HG03558 (cell line): ENCODE measurements at regions not wholly inside any gene's neighbourhood (a gene's known extent, or its start where the extent isn't known, plus 50 kb on each side); places are given as distances from the start of the nearest gene placed in this dataset.
"Not testable (repeated sequence)": the region's sequence is repeated elsewhere in the genome, so short reads cannot be mapped to it uniquely, and the experiment has no call there.

ENCODE experiments used
- ATAC-seq: cut with Tn5 transposase; IDR thresholded peaks from one replicate; pipeline ENCODE4 v1.9.1; 2021; ENCODE audit warnings: moderate number of reproducible peaks; ENCODE audit not compliant: unreplicated experiment; ENCODE audit errors: extremely low read depth

DNA sequence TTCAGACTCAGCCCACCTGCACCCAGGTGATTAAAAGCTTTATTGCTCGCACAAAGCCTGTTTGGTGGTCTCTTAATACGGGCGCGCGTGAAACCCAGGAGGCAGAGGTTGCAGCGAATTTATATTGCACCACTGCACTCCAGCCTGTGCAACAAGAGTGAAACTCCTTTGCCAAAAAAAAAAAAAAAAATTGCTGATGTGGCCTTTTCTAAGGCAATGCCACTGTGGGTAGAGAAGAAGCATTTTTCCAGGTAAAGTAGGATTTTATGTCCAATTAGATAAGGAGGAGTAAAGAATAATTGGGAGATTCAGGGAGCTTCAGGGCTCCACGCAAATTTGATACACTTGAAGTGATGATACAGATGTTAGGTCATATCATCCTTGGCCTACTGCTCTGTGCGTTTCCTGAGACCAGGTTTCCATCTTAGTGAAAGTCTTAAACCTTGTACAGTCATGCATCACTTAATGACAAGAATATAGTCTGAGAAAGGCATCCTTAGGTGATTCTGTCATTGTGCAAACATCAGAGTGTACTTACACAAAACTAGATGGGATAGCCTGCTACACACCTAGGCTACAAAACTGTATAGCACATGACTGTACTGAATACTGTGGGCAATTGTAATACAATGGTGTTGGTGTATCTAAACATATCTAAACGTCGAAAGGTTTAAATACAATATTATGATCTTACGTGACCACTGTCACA is 150.9 kb downstream of the SPRY2 start:
- no peak for ATAC-seq

- no peak for ATAC-seq
Observed at GRCh38 chr13:80180740-80181355, 160.1 kb downstream of the SPRY2 start.

DNA sequence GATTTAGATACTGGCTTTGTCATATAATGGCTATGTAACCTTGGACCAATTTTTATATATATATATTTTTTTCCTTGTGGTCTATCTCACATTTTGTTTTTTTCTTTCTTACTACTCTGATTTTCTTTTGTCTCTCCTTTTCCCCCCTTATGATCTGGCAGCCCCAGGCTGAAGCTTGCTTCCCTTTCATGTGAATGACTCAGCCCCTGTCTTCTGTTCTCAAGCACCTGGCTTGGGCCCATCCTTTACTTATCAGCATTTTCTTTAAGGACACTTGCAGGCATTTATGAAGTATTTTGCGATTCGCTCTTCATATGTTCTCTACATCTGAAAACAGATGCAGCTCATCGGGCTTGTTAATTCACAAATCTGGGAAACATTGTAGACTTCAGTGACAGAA is 163.6 kb downstream of the SPRY2 start:
- ATAC-seq = no peak

DNA sequence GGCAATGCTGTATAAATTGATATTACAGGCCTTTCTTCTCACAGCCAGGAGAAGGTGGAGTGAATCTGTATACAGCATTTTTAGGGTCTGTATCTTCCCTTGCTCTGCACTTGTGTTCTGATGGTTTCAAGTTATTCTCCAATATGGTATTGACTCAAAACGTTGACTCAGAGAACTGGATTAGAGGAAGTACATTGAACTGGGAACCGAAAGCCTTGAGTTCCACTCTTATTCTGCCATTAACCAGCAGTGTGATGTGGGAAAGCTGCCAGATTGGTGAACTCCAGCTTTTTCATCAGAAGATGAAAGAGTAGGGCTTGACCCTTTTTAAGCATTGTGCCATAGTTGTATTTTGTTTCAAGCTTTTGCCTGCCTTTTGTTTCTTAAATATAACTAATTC is 167.7 kb downstream of the SPRY2 start:
- ATAC-seq = no peak

GRCh38 chr13:80171096-80171495 is 169.8 kb downstream of the SPRY2 start:
- no peak for ATAC-seq

DNA sequence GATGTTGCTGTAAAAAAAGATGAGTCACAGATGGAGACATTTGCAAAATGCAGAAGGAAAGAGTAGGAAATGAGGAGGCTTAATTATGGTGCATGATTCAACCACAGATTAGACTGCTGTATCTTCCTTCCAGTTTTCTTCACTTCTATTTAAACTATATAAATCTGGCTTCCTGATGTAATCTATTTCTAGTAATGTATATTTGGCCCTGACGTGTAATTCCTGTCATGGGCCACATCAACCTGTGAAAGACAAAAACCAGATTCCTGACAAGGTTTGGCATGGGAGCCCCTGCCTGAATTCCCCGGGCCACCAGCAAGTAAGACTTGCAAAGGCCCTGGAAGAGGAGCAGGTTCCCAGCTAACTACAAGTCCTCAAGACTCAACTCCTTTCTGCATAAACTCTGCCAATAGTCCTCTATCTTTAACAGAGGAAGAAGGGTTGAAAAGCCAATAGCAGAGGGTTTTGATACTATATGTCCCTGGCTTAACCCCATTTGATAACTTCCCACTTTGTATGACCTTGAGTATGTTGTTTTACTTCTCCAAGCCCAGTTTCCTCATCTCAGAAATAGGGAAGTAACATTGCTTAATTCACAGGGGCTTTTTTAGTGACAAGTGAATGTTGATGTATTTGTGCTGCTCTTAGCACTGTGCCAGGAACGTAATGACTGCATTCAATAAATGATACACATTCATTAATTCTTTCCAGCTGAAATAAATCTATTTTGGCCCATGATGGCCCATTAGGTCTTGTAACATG is 172.7 kb downstream of the SPRY2 start:
- no peak for ATAC-seq

GRCh38 chr13:80166352-80166751 is 174.6 kb downstream of the SPRY2 start:
- ATAC-seq = no peak

- ATAC-seq = no peak
Observed at GRCh38 chr13:80164462-80164861, 176.5 kb downstream of the SPRY2 start.

- no peak for ATAC-seq
Observed at GRCh38 chr13:80161896-80162295, 179.0 kb downstream of the SPRY2 start.

DNA sequence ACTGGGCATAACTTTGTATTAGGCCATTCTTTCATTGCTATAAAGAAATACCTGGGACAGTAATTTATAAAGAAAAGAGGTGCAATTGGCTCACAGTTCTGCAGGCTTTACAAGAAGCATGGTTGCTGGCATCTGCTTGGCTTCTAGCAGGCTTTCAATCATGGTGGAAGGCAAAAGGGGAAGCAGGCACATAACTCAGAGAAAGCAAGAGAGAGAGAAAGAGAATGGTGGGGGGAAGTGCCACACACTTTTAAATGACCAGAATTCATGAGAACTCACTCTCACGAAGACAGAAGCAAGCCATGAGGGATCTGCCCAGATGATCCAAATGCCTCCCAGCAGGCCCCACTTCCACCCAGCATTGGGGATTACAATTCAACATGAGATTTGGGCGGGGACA is 179.7 kb downstream of the SPRY2 start:
- ATAC-seq = no peak

- ATAC-seq = no peak
Observed at GRCh38 chr13:80160110-80160509, 180.8 kb downstream of the SPRY2 start.

- no peak for ATAC-seq
Observed at GRCh38 chr13:80157261-80157932, 183.5 kb downstream of the SPRY2 start.

DNA sequence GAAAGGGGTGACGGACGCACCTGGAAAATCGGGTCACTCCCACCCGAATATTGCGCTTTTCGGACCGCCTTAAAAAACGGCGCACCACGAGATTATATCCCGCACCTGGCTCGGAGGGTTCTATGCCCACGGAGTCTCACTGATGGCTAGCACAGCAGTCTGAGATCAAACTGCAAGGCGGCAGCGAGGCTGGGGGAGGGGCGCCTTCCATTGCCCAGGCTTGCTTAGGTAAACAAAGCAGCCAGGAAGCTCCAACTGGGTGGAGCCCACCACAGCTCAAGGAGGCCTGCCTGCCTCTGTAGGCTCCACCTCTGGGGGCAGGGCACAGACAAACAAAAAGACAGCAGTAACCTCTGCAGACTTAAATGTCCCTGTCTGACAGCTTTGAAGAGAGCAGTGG is 188.8 kb downstream of the SPRY2 start:
- ATAC-seq = not testable (repeated sequence)

GRCh38 chr13:80151016-80151415 is 189.9 kb downstream of the SPRY2 start:
- ATAC-seq = no peak

GRCh38 chr13:80149736-80150135 is 191.2 kb downstream of the SPRY2 start:
- ATAC-seq = no peak

GRCh38 chr13:80145171-80145690 is 195.7 kb downstream of the SPRY2 start:
- ATAC-seq = no peak

DNA sequence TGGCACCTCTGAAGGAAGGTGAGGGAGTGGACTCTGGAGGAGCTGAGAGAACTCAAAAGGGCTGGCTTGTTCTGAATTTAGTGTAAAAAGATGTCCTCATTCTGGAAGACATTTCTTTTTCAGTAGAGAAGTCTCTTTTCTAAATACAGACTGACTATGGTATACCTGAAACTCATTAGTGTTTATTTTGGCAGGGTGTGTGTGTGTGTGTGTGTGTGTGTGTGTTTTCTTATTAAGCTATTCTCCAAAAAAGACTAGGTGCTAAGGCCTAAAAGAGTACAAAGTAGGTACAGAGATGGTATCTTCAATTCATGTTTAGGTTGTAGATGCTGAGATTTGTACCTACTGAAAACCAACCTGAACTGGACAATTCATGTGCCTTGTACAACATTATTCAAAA is 196.4 kb downstream of the SPRY2 start:
- ATAC-seq = no peak

DNA sequence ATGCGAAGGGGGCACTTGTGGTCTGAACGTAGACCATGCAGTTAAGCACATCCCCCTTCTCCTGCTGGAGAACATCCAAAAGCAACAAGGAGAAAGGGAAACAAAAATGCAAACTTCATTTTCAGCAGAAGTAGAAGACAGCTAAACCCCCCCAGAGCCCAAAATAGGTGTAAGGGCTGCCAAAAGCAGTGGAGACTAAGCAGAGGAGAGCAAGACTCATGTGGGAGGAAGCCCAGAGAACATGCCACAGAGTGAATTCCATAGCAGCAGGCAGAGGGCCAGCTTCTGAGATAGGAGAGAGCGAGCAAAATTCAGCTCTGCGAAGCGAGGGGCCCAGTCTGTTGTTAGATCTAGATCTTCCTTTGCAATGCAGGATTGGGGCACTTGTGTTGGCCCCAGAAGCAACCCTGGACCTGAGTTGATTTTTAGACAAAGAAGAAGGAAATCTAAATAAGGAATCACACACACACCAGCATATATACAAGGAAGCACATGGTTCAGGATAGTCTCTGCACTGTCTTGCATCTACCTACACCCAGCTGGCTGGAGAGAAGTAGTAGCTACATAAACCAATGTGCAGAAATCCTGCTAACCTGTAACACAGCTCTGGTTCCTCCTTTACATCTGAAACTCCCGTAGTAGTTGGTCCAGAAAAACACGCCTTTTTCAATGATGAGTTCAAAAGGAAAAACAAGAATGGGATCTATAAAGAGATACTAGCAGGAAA is 199.6 kb downstream of the SPRY2 start:
- ATAC-seq = no peak

- ATAC-seq = no peak
Observed at GRCh38 chr13:80140685-80141084, 200.2 kb downstream of the SPRY2 start.

DNA sequence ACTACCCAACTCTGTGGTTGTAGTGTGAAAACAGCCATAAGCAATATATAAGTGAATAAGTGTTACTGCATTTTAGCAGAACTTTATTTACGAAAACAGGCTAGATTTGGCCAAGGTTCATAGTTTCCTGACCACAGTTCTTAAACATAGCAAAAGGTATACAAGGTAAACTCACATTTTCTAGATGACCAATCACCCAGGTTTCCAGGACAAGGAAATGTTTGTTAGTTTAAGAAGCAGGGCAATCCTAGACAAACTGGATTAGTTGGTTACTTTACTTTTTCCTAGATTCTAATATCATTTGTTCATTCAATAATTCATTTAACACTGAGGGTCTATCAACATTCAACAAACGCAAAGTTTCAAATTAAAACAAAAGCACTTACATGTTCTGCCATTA is 201.7 kb downstream of the SPRY2 start:
- ATAC-seq = no peak
